GM23248 (cell line): ENCODE measurements at regions not wholly inside any gene's neighbourhood (a gene's known extent, or its start where the extent isn't known, plus 50 kb on each side); places are given as distances from the start of the nearest gene placed in this dataset.

Experiments
- EZH2 ChIP-seq: fragments of 200-600 bp; sonication (generic); IDR thresholded peaks from 2 replicates; pipeline ENCODE4 v1.6.1; 2018; ENCODE audit warnings: antibody characterized with exemption, mild to moderate bottlenecking; ENCODE audit not compliant: insufficient read depth, poor library complexity, severe bottlenecking
- EZH2phosphoT487 ChIP-seq: fragments of 200-600 bp; sonication (generic); IDR thresholded peaks from 2 replicates; pipeline ENCODE4 v1.6.1; 2018; ENCODE audit warnings: antibody characterized with exemption, moderate library complexity, mild to moderate bottlenecking, low read depth; ENCODE audit not compliant: insufficient read depth

- no peak for TF ChIP-seq EZH2
- no peak for TF ChIP-seq EZH2phosphoT487
These were observed 281.9 kb downstream of the FIGN start for GRCh38 chr2:163453920-163454319.
